Esophagus squamous epithelium (tissue), 4 donors: ENCODE measurements at regions not wholly inside any gene's neighbourhood (a gene's known extent, or its start where the extent isn't known, plus 50 kb on each side); places are given as distances from the start of the nearest gene placed in this dataset.

Source experiments
- POLR2A ChIP-seq, 4 donors: fragments of 450-650 bp; IDR thresholded peaks; one replicate each; pipeline ENCODE4 v1.6.1; 2017; ENCODE audit warnings: antibody characterized with exemption in 4 of 4, mild to moderate bottlenecking in 4 of 4, moderate library complexity in 3 of 4
- TF ChIP-seq, protein P1 (sequence below), 6 experiments: fragments of 450-650 bp in 4 of 6; fragments of 200-600 bp in 2 of 6; sonication (generic) in 2 of 6; IDR thresholded peaks; one replicate each; pipeline ENCODE4 v1.5.1; 2016 to 2019; ENCODE audit warnings: antibody characterized with exemption in 6 of 6, mild to moderate bottlenecking in 4 of 6, moderate library complexity in 4 of 6

DNA sequence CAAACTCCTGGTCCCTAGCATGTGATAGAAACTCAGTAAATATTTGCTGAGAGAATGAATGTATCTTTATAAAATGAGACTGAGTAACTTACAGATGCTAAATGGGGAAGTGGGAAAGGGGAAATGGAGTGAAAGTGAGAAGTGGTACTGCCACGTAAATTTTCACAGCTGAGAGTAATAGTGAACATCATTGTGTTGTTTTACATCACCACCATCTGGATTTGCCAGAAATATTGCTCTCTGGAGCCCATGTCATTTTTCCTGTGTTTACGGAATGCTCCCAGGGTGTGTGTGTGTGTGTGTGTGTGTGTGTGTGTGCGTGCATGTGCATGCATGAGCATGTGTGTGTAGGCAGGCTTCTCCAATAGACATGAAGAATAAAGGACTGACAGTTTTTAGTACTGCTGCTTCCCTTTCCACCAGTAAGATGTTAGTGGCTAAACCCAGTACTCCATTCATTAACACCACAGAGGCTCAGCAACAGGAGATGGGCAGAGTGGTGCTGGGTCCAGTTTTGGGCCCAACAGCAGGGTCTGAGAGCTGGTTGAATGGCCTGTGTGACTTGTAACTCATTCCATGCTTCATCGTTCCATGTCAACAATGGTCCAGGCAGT is 57.3 kb downstream of the DIPK2A start:
- TF ChIP-seq, protein P1, sequence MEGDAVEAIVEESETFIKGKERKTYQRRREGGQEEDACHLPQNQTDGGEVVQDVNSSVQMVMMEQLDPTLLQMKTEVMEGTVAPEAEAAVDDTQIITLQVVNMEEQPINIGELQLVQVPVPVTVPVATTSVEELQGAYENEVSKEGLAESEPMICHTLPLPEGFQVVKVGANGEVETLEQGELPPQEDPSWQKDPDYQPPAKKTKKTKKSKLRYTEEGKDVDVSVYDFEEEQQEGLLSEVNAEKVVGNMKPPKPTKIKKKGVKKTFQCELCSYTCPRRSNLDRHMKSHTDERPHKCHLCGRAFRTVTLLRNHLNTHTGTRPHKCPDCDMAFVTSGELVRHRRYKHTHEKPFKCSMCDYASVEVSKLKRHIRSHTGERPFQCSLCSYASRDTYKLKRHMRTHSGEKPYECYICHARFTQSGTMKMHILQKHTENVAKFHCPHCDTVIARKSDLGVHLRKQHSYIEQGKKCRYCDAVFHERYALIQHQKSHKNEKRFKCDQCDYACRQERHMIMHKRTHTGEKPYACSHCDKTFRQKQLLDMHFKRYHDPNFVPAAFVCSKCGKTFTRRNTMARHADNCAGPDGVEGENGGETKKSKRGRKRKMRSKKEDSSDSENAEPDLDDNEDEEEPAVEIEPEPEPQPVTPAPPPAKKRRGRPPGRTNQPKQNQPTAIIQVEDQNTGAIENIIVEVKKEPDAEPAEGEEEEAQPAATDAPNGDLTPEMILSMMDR (IDR thresholded peaks at IDR 0.05): no peak
- TF ChIP-seq POLR2A (IDR thresholded peaks at IDR 0.05): no peak
